Activated T-cell treated with anti-CD3 and anti-CD28 coated beads, Interleukin-2, amount 50 U/mL, for 72 hours (primary cell): ENCODE measurements at regions not wholly inside any gene's neighbourhood (a gene's known extent, or its start where the extent isn't known, plus 50 kb on each side); places are given as distances from the start of the nearest gene placed in this dataset.
A peak's percentile ranks its signal among the peaks of the same experiment; 100 is the strongest.
"Not testable (repeated sequence)": the region's sequence is repeated elsewhere in the genome, so short reads cannot be mapped to it uniquely, and the experiment has no call there.

Source experiments
- ATAC-seq, 2 donors: fragments of 150-1000 bp; cut with Tn5 transposase; replicated peaks in 1 of 2; 2 replicates each; pipeline ENCODE4 v1.10.0; 2021; ENCODE audit warnings: moderate library complexity in 2 of 2, mild to moderate bottlenecking in 1 of 2
- DNase-seq, 2 donors: peaks; one replicate each; pipeline ENCODE4 v3.0.0; 2021 to 2022; ENCODE audit warnings: mixed read lengths in 1 of 2
- H3K27ac Mint-ChIP-seq: one replicate; pipeline ENCODE4 v1.8.0; 2022; ENCODE audit warnings: mild to moderate bottlenecking, moderate library complexity, mixed read lengths
- H3K27me3 Mint-ChIP-seq: one replicate; pipeline ENCODE4 v1.8.0; 2022; ENCODE audit warnings: low read depth, mixed read lengths
- H3K36me3 Mint-ChIP-seq, 2 donors: one replicate each; pipeline ENCODE4 v1.8.0; 2022; ENCODE audit warnings: mixed read lengths in 2 of 2, mild to moderate bottlenecking in 1 of 2; ENCODE audit not compliant: insufficient read depth in 2 of 2
- H3K4me1 Mint-ChIP-seq: one replicate; pipeline ENCODE4 v1.8.0; 2022; ENCODE audit warnings: low read depth, mixed read lengths
- H3K4me3 Mint-ChIP-seq, 2 donors: one replicate each; pipeline ENCODE4 v1.8.0; 2022; ENCODE audit warnings: mild to moderate bottlenecking in 2 of 2, mixed read lengths in 2 of 2, moderate library complexity in 2 of 2
- H3K9me3 Mint-ChIP-seq, 2 donors: one replicate each; pipeline ENCODE4 v1.8.0; 2022; ENCODE audit warnings: mixed read lengths in 2 of 2

GRCh38 chr1:67609577-67610341 is 75.2 kb upstream of the GADD45A start:
- no peak overlapping the region for H3K4me3 Mint-ChIP-seq
- no peak overlapping the region for H3K27ac Mint-ChIP-seq
- H3K4me1 Mint-ChIP-seq, result no peaks in the 10 kb centered on the region
- no peak for DNase-seq
- no peaks in the 10 kb centered on the region for H3K27me3 Mint-ChIP-seq
- H3K36me3 Mint-ChIP-seq, result no peaks in the 10 kb centered on the region
- ATAC-seq, result no peak
- no peaks in the 10 kb centered on the region for H3K9me3 Mint-ChIP-seq

- ATAC-seq, result no peak
- Mint-ChIP-seq H3K27me3 (no peaks in the 10 kb centered on the region), H3K4me1 (no peaks in the 10 kb centered on the region)
Measured at GRCh38 chr1:67610450-67610849, 74.6 kb upstream of the GADD45A start.

GRCh38 chr1:67611846-67612245 is 73.2 kb upstream of the GADD45A start:
- DNase-seq (no peak), ATAC-seq (no peak)
- no peaks in the 10 kb centered on the region for H3K27me3 Mint-ChIP-seq
- H3K27ac Mint-ChIP-seq, result no peak overlapping the region
- no peaks in the 10 kb centered on the region for H3K4me1 Mint-ChIP-seq
- no peaks in the 10 kb centered on the region for H3K36me3 Mint-ChIP-seq
- H3K4me3 Mint-ChIP-seq, result no peak overlapping the region
- H3K9me3 Mint-ChIP-seq, result peaks cover 2% of the 10 kb centered on the region in 2 donors

More at GRCh38 chr1:67610450-67610849, 74.6 kb upstream of the GADD45A start:
- Mint-ChIP-seq H3K9me3 (peaks cover 2% of the 10 kb centered on the region in 2 donors), H3K36me3 (no peaks in the 10 kb centered on the region), H3K4me3 (no peak overlapping the region), H3K27ac (no peak overlapping the region)
- no peak for DNase-seq

- H3K36me3 Mint-ChIP-seq, result no peaks in the 10 kb centered on the region
- H3K27ac Mint-ChIP-seq, result no peak overlapping the region
- no peaks in the 10 kb centered on the region for H3K27me3 Mint-ChIP-seq
- ATAC-seq (no peak), DNase-seq (no peak)
- H3K9me3 Mint-ChIP-seq, result peaks cover 2% of the 10 kb centered on the region in 2 donors
- no peak overlapping the region for H3K4me3 Mint-ChIP-seq
- no peaks in the 10 kb centered on the region for H3K4me1 Mint-ChIP-seq
Measured at GRCh38 chr1:67612788-67613241, 72.2 kb upstream of the GADD45A start.

GRCh38 chr1:67613479-67613878 is 71.5 kb upstream of the GADD45A start:
- not testable (repeated sequence) for DNase-seq, H3K27ac Mint-ChIP-seq, H3K9me3 Mint-ChIP-seq, H3K4me3 Mint-ChIP-seq, H3K4me1 Mint-ChIP-seq, H3K27me3 Mint-ChIP-seq, H3K36me3 Mint-ChIP-seq, ATAC-seq

GRCh38 chr1:67614511-67614934 is 70.5 kb upstream of the GADD45A start:
- no peaks in the 10 kb centered on the region for H3K4me1 Mint-ChIP-seq
- peaks cover 2% of the 10 kb centered on the region in 2 donors for H3K9me3 Mint-ChIP-seq
- H3K27me3 Mint-ChIP-seq, result peaks cover 4% of the 10 kb centered on the region
- no peak overlapping the region for H3K27ac Mint-ChIP-seq
- DNase-seq (no peak), ATAC-seq (peak in 1 of 2 donors; percentile 33)
- no peaks in the 10 kb centered on the region for H3K36me3 Mint-ChIP-seq
- H3K4me3 Mint-ChIP-seq, result no peak overlapping the region

GRCh38 chr1:67615886-67616285 is 69.1 kb upstream of the GADD45A start:
- Mint-ChIP-seq H3K9me3 (peaks cover 2% of the 10 kb centered on the region in 2 donors), H3K4me3 (no peak overlapping the region), H3K27ac (no peak overlapping the region), H3K4me1 (no peaks in the 10 kb centered on the region), H3K27me3 (peaks cover 9% of the 10 kb centered on the region), H3K36me3 (no peaks in the 10 kb centered on the region)
- no peak for DNase-seq
- ATAC-seq, result no peak

GRCh38 chr1:67616394-67616985 is 68.5 kb upstream of the GADD45A start:
- peaks cover 2% of the 10 kb centered on the region in 2 donors for H3K9me3 Mint-ChIP-seq
- DNase-seq, result no peak
- no peaks in the 10 kb centered on the region for H3K36me3 Mint-ChIP-seq
- H3K27ac Mint-ChIP-seq, result no peak overlapping the region
- no peaks in the 10 kb centered on the region for H3K4me1 Mint-ChIP-seq
- no peak for ATAC-seq
- H3K27me3 Mint-ChIP-seq, result peaks cover 9% of the 10 kb centered on the region
- no peak overlapping the region for H3K4me3 Mint-ChIP-seq

- no peak for DNase-seq
- peaks cover 2% of the 10 kb centered on the region in 2 donors for H3K9me3 Mint-ChIP-seq
- H3K4me1 Mint-ChIP-seq, result no peaks in the 10 kb centered on the region
- no peak for ATAC-seq
- H3K4me3 Mint-ChIP-seq, result no peak overlapping the region
- no peaks in the 10 kb centered on the region for H3K36me3 Mint-ChIP-seq
- peaks cover 9% of the 10 kb centered on the region for H3K27me3 Mint-ChIP-seq
- H3K27ac Mint-ChIP-seq, result no peak overlapping the region
Measured at GRCh38 chr1:67618285-67619018, 66.5 kb upstream of the GADD45A start.

GRCh38 chr1:67619080-67619479 is 65.9 kb upstream of the GADD45A start:
- ATAC-seq (no peak), DNase-seq (no peak)
- no peaks in the 10 kb centered on the region for H3K36me3 Mint-ChIP-seq
- H3K9me3 Mint-ChIP-seq, result peaks cover 2% of the 10 kb centered on the region in 2 donors
- no peak overlapping the region for H3K27ac Mint-ChIP-seq
- H3K4me1 Mint-ChIP-seq, result no peaks in the 10 kb centered on the region
- H3K4me3 Mint-ChIP-seq, result no peak overlapping the region
- H3K27me3 Mint-ChIP-seq, result peaks cover 9% of the 10 kb centered on the region

- Mint-ChIP-seq H3K9me3 (no peaks in the 10 kb centered on the region), H3K36me3 (no peaks in the 10 kb centered on the region), H3K4me1 (no peaks in the 10 kb centered on the region), H3K27ac (no peak overlapping the region), H3K27me3 (peaks cover 14% of the 10 kb centered on the region), H3K4me3 (no peak overlapping the region)
- ATAC-seq (no peak), DNase-seq (no peak)
Measured at GRCh38 chr1:67623906-67624305, 61.1 kb upstream of the GADD45A start.

GRCh38 chr1:67624680-67625079 is 60.3 kb upstream of the GADD45A start:
- no peaks in the 10 kb centered on the region for H3K4me1 Mint-ChIP-seq
- H3K4me3 Mint-ChIP-seq, result no peak overlapping the region
- no peaks in the 10 kb centered on the region for H3K9me3 Mint-ChIP-seq
- no peak overlapping the region for H3K27ac Mint-ChIP-seq
- no peak for ATAC-seq
- DNase-seq, result no peak
- H3K27me3 Mint-ChIP-seq, result peaks cover 9% of the 10 kb centered on the region
- H3K36me3 Mint-ChIP-seq, result no peaks in the 10 kb centered on the region

- H3K27ac Mint-ChIP-seq, result no peak overlapping the region
- H3K4me3 Mint-ChIP-seq, result no peak overlapping the region
- no peaks in the 10 kb centered on the region for H3K9me3 Mint-ChIP-seq
- H3K4me1 Mint-ChIP-seq, result no peaks in the 10 kb centered on the region
- H3K27me3 Mint-ChIP-seq, result peaks cover 6% of the 10 kb centered on the region
- DNase-seq, result no peak
- no peaks in the 10 kb centered on the region for H3K36me3 Mint-ChIP-seq
- no peak for ATAC-seq
Measured at GRCh38 chr1:67626090-67626860, 58.7 kb upstream of the GADD45A start.
